ENCODE measurements at regions not wholly inside any gene's neighbourhood (a gene's known extent, or its start where the extent isn't known, plus 50 kb on each side); places are given as distances from the start of the nearest gene placed in this dataset.

GRCh38 chr5:15023266-15023665 lies 151.7 kb upstream of the ANKH start (continued):
- TF ChIP-seq E2F4 (IDR thresholded peaks at IDR 0.05; ENCODE audit: low read depth, low read length) (no peak), DPF2 (IDR thresholded peaks at IDR 0.05) (no peak), SREBF2 (IDR thresholded peaks at IDR 0.05; ENCODE audit: low read length) (no peak), MEF2B (IDR thresholded peaks at IDR 0.05; ENCODE audit: partially characterized antibody, poor library complexity, severe bottlenecking) (no peak), ATF3 (IDR thresholded peaks at IDR 0.05; ENCODE audit: borderline replicate concordance, extremely low read depth, low read depth, low read length) (no peak), KDM1A (IDR thresholded peaks at IDR 0.05; ENCODE audit: borderline replicate concordance) (no peak), HCFC1 (IDR thresholded peaks at IDR 0.05; ENCODE audit: low read length) (no peak)

GRCh38 chr5:15021266-15022046 lies 149.9 kb upstream of the ANKH start:
- Histone ChIP-seq H3K4me1 (ENCODE audit: control insufficient read depth, insufficient read depth, low read length) (no peaks in the 10 kb centered on the region), H2AFZ (ENCODE audit: control insufficient read depth, low read depth, low read length) (no peak overlapping the region), H3K27ac (ENCODE audit: control insufficient read depth, insufficient read depth) (no peak overlapping the region), H3K4me3 (no peak overlapping the region), H4K20me1 (ENCODE audit: control insufficient read depth, insufficient read depth) (no peaks in the 10 kb centered on the region), H3K79me2 (ENCODE audit: control insufficient read depth, insufficient read depth, low read length) (no peaks in the 10 kb centered on the region), H3K27me3 (replicated peaks in 1 of 2; ENCODE audit: control insufficient read depth in 2 of 2, insufficient read depth in 2 of 2, low read length in 1 of 2) (no peaks in the 10 kb centered on the region), H3K4me2 (ENCODE audit: control insufficient read depth, insufficient read depth) (no peak overlapping the region), H3K36me3 (ENCODE audit: control insufficient read depth in 2 of 2, insufficient read depth in 2 of 2, low read length in 1 of 2) (no peaks in the 10 kb centered on the region), H3K9me3 (replicated peaks; ENCODE audit: control insufficient read depth, insufficient read depth, low read length) (no peaks in the 10 kb centered on the region), H3K9ac (ENCODE audit: control insufficient read depth, insufficient read depth, low read length) (no peak overlapping the region)
- DNase-seq (ENCODE audit: low read depth, low spot score) = no peak
- in situ Hi-C loops (cut with MboI) (loop anchor here (25.0 kb wide), 1 partner anchor 659 kb away; no protein-coding TSS in a partner anchor), intact Hi-C loops (cut with micrococcal nuclease; ENCODE audit: unreplicated experiment) (no loop called here)
- ChIA-PET SMC1A (ENCODE audit: uncharacterized antibody, unreplicated experiment) (no interaction called here), POLR2A (interaction anchor here (1.6 kb wide), 1 partner anchor 10 kb away, joined by 4 read pairs; no protein-coding TSS in a partner anchor), RAD21 (ENCODE audit: unreplicated experiment) (no interaction called here), CTCF (interaction anchor here (0.8 to 1.2 kb wide), 2 partner anchors 19 to 85 kb away, joined by 3 to 4 read pairs; no protein-coding TSS in a partner anchor)
- FAIRE-seq = no peak
- TF ChIP-seq NFYB (IDR thresholded peaks at IDR 0.05; ENCODE audit: insufficient read depth, low read depth, low read length) (no peak), SP1 (IDR thresholded peaks at IDR 0.05; ENCODE audit: low read depth, low read length) (no peak), NBN (IDR thresholded peaks at IDR 0.05) (no peak), EGR1 (IDR thresholded peaks at IDR 0.05; ENCODE audit: borderline replicate concordance in 1 of 2, low read depth in 2 of 2, low read length in 2 of 2) (no peak), TARDBP (IDR thresholded peaks at IDR 0.05; ENCODE audit: borderline replicate concordance) (no peak), TCF12 (IDR thresholded peaks at IDR 0.05; ENCODE audit: low read depth, low read length) (no peak)
- no peak for ATAC-seq
- BruUV-seq (replicated peaks) = no TSS peak
- WGBS (ENCODE audit: insufficient coverage, insufficient replicate concordance, low lambda C conversion rate, missing lambda C conversion rate) = 41% methylated on average over 8 of the region's 8 CpGs
